ENCODE measurements at regions not wholly inside any gene's neighbourhood (a gene's known extent, or its start where the extent isn't known, plus 50 kb on each side); places are given as distances from the start of the nearest gene placed in this dataset.
A peak's percentile ranks its signal among the peaks of the same experiment; 100 is the strongest.

- no TSS peak for BruUV-seq (replicated peaks)
- intact Hi-C loops (cut with micrococcal nuclease; ENCODE audit: unreplicated experiment) = loop anchor here (5.0 to 10.0 kb wide), 3 partner anchors 171 to 939 kb away; partner anchors contain the start of gene CSNK1A1L
- Histone ChIP-seq H3K9me3 (ENCODE audit: insufficient read depth, low read depth) (no peaks in the 10 kb centered on the region), H3K27me3 (ENCODE audit: insufficient read depth, low read depth) (no peaks in the 10 kb centered on the region), H2AFZ (no peak overlapping the region), H4K20me1 (ENCODE audit: insufficient read depth) (no peaks in the 10 kb centered on the region), H3K27ac (no peak overlapping the region), H3K4me2 (no peak overlapping the region), H3K9me2 (ENCODE audit: insufficient read depth) (no peaks in the 10 kb centered on the region), H3K36me3 (ENCODE audit: low read depth) (no peaks in the 10 kb centered on the region), H3K4me1 (replicated peaks; ENCODE audit: insufficient read depth) (no peaks in the 10 kb centered on the region), H3K79me2 (ENCODE audit: low read depth) (no peaks in the 10 kb centered on the region), H3F3A (ENCODE audit: insufficient read depth, low read depth) (no peaks in the 10 kb centered on the region), H3K4me3 (no peak overlapping the region)
- ChIA-PET CTCF (no interaction called here), POLR2A (ENCODE audit: unreplicated experiment) (no interaction called here)
- TF ChIP-seq EZH2 (IDR thresholded peaks at IDR 0.05; ENCODE audit: low read depth) = no peak
- TF ChIP-seq, protein P1, sequence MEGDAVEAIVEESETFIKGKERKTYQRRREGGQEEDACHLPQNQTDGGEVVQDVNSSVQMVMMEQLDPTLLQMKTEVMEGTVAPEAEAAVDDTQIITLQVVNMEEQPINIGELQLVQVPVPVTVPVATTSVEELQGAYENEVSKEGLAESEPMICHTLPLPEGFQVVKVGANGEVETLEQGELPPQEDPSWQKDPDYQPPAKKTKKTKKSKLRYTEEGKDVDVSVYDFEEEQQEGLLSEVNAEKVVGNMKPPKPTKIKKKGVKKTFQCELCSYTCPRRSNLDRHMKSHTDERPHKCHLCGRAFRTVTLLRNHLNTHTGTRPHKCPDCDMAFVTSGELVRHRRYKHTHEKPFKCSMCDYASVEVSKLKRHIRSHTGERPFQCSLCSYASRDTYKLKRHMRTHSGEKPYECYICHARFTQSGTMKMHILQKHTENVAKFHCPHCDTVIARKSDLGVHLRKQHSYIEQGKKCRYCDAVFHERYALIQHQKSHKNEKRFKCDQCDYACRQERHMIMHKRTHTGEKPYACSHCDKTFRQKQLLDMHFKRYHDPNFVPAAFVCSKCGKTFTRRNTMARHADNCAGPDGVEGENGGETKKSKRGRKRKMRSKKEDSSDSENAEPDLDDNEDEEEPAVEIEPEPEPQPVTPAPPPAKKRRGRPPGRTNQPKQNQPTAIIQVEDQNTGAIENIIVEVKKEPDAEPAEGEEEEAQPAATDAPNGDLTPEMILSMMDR (conservative IDR thresholded peaks at IDR 0.05) = peak; percentile 20; the same call in 1 of the 2 replicates
- DNase-seq = no peak
Measured at GRCh38 chr13:38046049-38046376, 176.4 kb upstream of the TRPC4 start.

DNA sequence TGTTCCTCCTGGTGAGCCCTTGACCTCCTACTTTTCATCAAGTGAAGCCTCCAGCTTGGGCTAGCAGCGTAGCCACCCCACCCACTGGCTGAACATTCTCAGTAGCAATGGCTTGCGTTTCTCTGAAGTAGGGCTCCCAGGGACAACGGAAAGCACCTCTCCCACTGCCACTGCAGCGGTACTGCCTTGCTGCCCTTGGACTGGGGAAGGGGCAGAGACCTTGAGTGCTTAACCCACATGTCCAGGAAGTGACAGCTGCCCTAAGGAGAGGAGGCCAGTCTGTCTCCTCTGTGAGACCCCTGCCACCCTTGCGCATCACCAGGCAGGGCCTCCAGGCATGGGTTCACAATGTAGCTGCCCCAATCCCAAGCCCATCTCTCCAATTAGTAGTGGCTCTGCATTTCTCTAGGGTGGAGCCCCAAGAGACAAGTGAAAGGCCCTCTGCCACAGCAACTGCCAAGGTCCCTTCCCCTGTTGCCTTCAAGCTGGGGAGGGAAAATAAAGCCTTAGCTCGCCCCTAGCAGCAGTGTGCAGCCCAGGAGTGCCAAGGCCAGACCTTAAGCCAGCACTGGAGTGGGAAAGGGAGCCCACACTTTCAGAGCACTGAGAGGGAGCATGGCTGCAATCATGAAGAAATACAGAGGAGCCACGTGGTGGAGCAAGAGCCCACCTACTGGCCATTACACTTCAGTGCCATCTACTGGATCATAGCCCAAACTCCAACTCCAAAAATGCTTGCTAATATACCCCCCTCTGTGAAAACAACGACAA lies 175.9 kb upstream of the TRPC4 start:
- no peaks in the 10 kb centered on the region for H3K9me2 ChIP-seq (ENCODE audit: insufficient read depth)
- H3K4me3 ChIP-seq = no peak overlapping the region
- H3K36me3 ChIP-seq (ENCODE audit: low read depth) = no peaks in the 10 kb centered on the region
- no peak overlapping the region for H3K27ac ChIP-seq
- BruUV-seq (replicated peaks) = no TSS peak
- POLR2A ChIA-PET (ENCODE audit: unreplicated experiment) = no interaction called here
- TF ChIP-seq, protein P1 (conservative IDR thresholded peaks at IDR 0.05) = peak; percentile 61; the same call in 1 of the 2 replicates
- TF ChIP-seq EZH2 (IDR thresholded peaks at IDR 0.05; ENCODE audit: low read depth) = no peak
- intact Hi-C loops (cut with micrococcal nuclease; ENCODE audit: unreplicated experiment) = loop anchor here (5.0 to 10.0 kb wide), 3 partner anchors 171 to 938 kb away; partner anchors contain the start of gene CSNK1A1L
- CTCF ChIA-PET = interaction anchor here (0.6 kb wide), 1 partner anchor 363 kb away, joined by 20 read pairs; no protein-coding TSS in a partner anchor
- H3K79me2 ChIP-seq (ENCODE audit: low read depth) = no peaks in the 10 kb centered on the region
- no peaks in the 10 kb centered on the region for H4K20me1 ChIP-seq (ENCODE audit: insufficient read depth)
- H2AFZ ChIP-seq = no peak overlapping the region
- no peaks in the 10 kb centered on the region for H3K4me1 ChIP-seq (replicated peaks; ENCODE audit: insufficient read depth)
- no peaks in the 10 kb centered on the region for H3F3A ChIP-seq (ENCODE audit: insufficient read depth, low read depth)
- no peaks in the 10 kb centered on the region for H3K9me3 ChIP-seq (ENCODE audit: insufficient read depth, low read depth)
- peak in 1 of 2 experiments; percentile 0 for DNase-seq
- no peaks in the 10 kb centered on the region for H3K27me3 ChIP-seq (ENCODE audit: insufficient read depth, low read depth)
- no peak overlapping the region for H3K4me2 ChIP-seq

DNA sequence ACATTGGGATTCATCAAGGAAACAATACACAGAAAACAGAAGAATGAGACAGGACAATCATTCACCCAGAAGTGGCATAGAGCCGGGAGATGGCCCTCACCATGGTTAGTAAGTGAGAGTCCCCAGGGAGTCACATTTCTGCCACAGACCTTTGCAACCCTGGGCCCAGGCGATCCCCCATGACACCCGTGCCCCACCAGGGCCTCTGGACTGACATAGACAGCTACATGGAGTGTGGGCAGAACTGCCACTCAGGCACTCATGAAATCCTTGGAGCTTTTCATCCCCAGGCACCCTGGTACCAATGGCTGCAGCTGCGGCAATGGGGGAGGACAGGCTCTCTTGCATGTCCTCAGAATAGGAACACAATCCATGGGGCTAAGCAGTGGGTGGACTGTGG lies 174.5 kb upstream of the TRPC4 start:
- Histone ChIP-seq H3K4me1 (replicated peaks; ENCODE audit: insufficient read depth) (no peaks in the 10 kb centered on the region), H3K4me3 (no peak overlapping the region), H2AFZ (no peak overlapping the region), H3K4me2 (no peak overlapping the region), H3K36me3 (ENCODE audit: low read depth) (no peaks in the 10 kb centered on the region), H3K9me3 (ENCODE audit: insufficient read depth, low read depth) (no peaks in the 10 kb centered on the region), H3K27me3 (ENCODE audit: insufficient read depth, low read depth) (no peaks in the 10 kb centered on the region), H3K79me2 (ENCODE audit: low read depth) (no peaks in the 10 kb centered on the region), H3K9me2 (ENCODE audit: insufficient read depth) (no peaks in the 10 kb centered on the region), H3F3A (ENCODE audit: insufficient read depth, low read depth) (no peaks in the 10 kb centered on the region), H3K27ac (no peak overlapping the region), H4K20me1 (ENCODE audit: insufficient read depth) (no peaks in the 10 kb centered on the region)
- CTCF ChIA-PET = no interaction called here
- DNase-seq = no peak
- POLR2A ChIA-PET (ENCODE audit: unreplicated experiment) = no interaction called here
- TF ChIP-seq, protein P1 (conservative IDR thresholded peaks at IDR 0.05) = no peak
- BruUV-seq (replicated peaks) = no TSS peak
- intact Hi-C loops (cut with micrococcal nuclease; ENCODE audit: unreplicated experiment) = loop anchor here (10.0 kb wide), 1 partner anchor 169 kb away; no protein-coding TSS in a partner anchor
